Fibroblast of the aortic adventitia (primary cell): ENCODE measurements at regions not wholly inside any gene's neighbourhood (a gene's known extent, or its start where the extent isn't known, plus 50 kb on each side); places are given as distances from the start of the nearest gene placed in this dataset.
"Not testable (repeated sequence)": the region's sequence is repeated elsewhere in the genome, so short reads cannot be mapped to it uniquely, and the experiment has no call there.

Experiments
- DNase-seq: peaks from one replicate; pipeline ENCODE4 v3.0.0-alpha.2; 2010; ENCODE audit warnings: low read depth
- H3K4me3 ChIP-seq: 2 replicates; pipeline ENCODE4 v1.5.1; 2011; ENCODE audit warnings: low read depth, mild to moderate bottlenecking, control low read depth, low read length, moderate library complexity
- CTCF ChIP-seq: IDR thresholded peaks from 2 replicates; pipeline ENCODE4 v1.5.1; 2011; ENCODE audit warnings: mild to moderate bottlenecking, low read length, control low read depth, inconsistent platforms; ENCODE audit not compliant: insufficient read depth

DNA sequence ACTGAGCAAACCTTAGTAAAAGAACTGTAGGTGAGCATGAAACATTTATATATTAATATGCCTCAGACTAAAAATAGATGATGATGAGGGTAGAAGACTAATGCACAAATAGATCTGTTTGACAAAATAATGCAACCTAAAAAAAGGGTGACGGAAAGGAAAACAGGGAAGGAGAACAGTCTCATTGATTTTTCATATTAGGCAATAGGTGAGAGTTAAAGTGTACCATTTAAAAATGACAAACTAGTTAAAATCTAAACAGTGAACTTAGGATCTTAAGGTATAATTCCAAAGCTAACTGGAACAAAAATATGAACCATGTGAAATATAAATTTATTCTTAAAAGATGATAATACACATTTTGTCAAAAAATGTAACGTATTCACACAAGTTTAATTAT is 1347.6 kb downstream of the SI start:
- no peak overlapping the region for H3K4me3 ChIP-seq
- no peak for TF ChIP-seq CTCF
- DNase-seq = no peak

- no peak for TF ChIP-seq CTCF
- no peak for DNase-seq
- no peak overlapping the region for H3K4me3 ChIP-seq
Observed at GRCh38 chr3:163726125-163726524, 1352.2 kb downstream of the SI start.

GRCh38 chr3:163722405-163722804 is 1355.9 kb downstream of the SI start:
- H3K4me3 ChIP-seq = no peak overlapping the region
- DNase-seq = no peak
- no peak for TF ChIP-seq CTCF

- no peak overlapping the region for H3K4me3 ChIP-seq
- no peak for TF ChIP-seq CTCF
- no peak for DNase-seq
Observed at GRCh38 chr3:163721596-163721995, 1356.7 kb downstream of the SI start.

DNA sequence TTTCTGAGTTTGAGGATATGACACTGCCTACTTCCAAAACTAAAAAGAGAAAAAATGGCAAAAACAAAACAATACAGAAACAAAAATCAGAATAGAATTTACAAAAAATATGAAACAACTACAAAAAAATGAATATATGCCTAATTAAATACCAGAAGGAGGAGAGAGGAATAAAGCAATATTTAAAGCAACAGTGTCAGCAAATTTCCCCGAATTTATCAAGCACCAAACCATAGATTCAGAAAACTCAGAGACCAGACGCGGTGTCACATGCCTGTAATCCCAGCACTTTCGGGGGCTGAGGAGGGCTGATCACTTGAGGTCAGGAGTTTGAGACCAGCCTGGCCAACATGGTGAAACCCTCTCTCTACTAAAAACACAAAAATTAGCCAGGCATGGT is 1360.9 kb downstream of the SI start:
- no peak for DNase-seq
- no peak overlapping the region for H3K4me3 ChIP-seq
- no peak for TF ChIP-seq CTCF

- TF ChIP-seq CTCF = no peak
- DNase-seq = no peak
- H3K4me3 ChIP-seq = no peak overlapping the region
Observed at GRCh38 chr3:163708428-163708827, 1369.9 kb downstream of the SI start.

GRCh38 chr3:163707659-163708058 is 1370.6 kb downstream of the SI start:
- no peak for TF ChIP-seq CTCF
- no peak for DNase-seq
- no peak overlapping the region for H3K4me3 ChIP-seq

DNA sequence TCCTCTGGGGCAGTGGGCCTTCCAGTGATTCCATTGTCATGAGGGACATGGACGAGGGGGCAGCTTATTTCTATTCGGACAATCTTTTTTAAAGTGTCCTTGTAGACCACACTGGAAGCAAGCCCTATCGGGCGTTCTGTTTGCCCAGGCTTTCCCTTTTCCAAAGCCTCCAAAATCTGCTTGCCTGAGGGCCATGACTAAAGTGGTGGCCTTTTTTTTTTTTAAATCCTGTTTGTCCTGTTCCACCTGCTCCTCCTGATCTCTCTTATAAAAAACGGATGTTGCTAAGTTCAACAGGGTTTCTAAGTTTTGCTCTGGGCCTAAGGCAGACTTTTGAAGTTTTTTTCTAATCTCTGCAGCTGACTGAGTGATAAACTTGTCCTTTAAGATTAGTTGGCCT is 1380.1 kb downstream of the SI start:
- not testable (repeated sequence) for DNase-seq, H3K4me3 ChIP-seq
